SK-N-SH (cell line): ENCODE measurements at regions not wholly inside any gene's neighbourhood (a gene's known extent, or its start where the extent isn't known, plus 50 kb on each side); places are given as distances from the start of the nearest gene placed in this dataset.

ENCODE experiments used
- CTCF ChIA-PET: fragments of 300-600, 350-600 bp; formaldehyde crosslinking; extraction: SDS; loops from one replicate; lab custom pipeline; 2021; lab: Yijun Ruan, JAX
- POLR2A ChIA-PET: fragments of 350-600 bp; sonication (Branson Sonifier 250); formaldehyde crosslinking; extraction: SDS; loops from one replicate; lab custom pipeline; 2020; ENCODE audit warnings: antibody characterized with exemption, inconsistent platforms; lab: Yijun Ruan, JAX
- DNase-seq: peaks from one replicate; pipeline ENCODE4 v3.0.0; 2012
- H2AFZ ChIP-seq: fragments of 200-600 bp; sonication (generic); 2 replicates; pipeline ENCODE4 v1.8.1; 2016; ENCODE audit warnings: antibody characterized with exemption, mild to moderate bottlenecking, low read depth
- H3F3A ChIP-seq: fragments of 200-600 bp; sonication (generic); replicated peaks from 2 replicates; pipeline ENCODE3; 2016; ENCODE audit warnings: antibody characterized with exemption, mild to moderate bottlenecking; ENCODE audit not compliant: insufficient read depth
- H3K27ac ChIP-seq, 2 experiments: fragments of 200-500 bp in 1 of 2; fragments of 200-600 bp in 1 of 2; sonication (Bioruptor generic) in 1 of 2; sonication (generic), shearing (Covaris generic) in 1 of 2; 2 replicates each; pipeline versions ENCODE4 v1.5.1 to v1.6.1; 2014 to 2016; ENCODE audit warnings: low read depth in 2 of 2, inconsistent platforms in 1 of 2, low read length in 1 of 2, mild to moderate bottlenecking in 1 of 2, mixed read lengths in 1 of 2
- H3K27me3 ChIP-seq: fragments of 200-600 bp; sonication (generic), shearing (Covaris generic); 2 replicates; pipeline ENCODE4 v1.6.1; 2016; ENCODE audit warnings: mixed run types; ENCODE audit not compliant: insufficient read depth
- H3K36me3 ChIP-seq, 2 experiments: fragments of 200-500 bp in 1 of 2; fragments of 200-600 bp in 1 of 2; sonication (Bioruptor generic) in 1 of 2; sonication (generic) in 1 of 2; replicated peaks in 1 of 2; 2 replicates each; pipeline versions ENCODE3 to v1.5.1; 2014 to 2016; ENCODE audit warnings: low read length in 1 of 2, mild to moderate bottlenecking in 1 of 2; ENCODE audit not compliant: insufficient read depth in 2 of 2, control insufficient read depth in 1 of 2
- H3K4me1 ChIP-seq, 2 experiments: fragments of 200-500 bp in 1 of 2; fragments of 200-600 bp in 1 of 2; sonication (Bioruptor generic) in 1 of 2; sonication (generic), shearing (Covaris generic) in 1 of 2; 2 replicates each; pipeline versions ENCODE4 v1.5.1 to v1.6.1; 2014 to 2016; ENCODE audit warnings: low read depth in 1 of 2, low read length in 1 of 2, mixed run types in 1 of 2; ENCODE audit not compliant: insufficient read depth in 2 of 2, control insufficient read depth in 1 of 2
- H3K4me2 ChIP-seq: fragments of 200-600 bp; sonication (generic), shearing (Covaris generic); 2 replicates; pipeline ENCODE4 v1.6.1; 2017; ENCODE audit warnings: mixed run types
- H3K4me3 ChIP-seq, 2 experiments: fragments of 200-500 bp in 1 of 2; fragments of 200-600 bp in 1 of 2; sonication (Bioruptor generic) in 1 of 2; sonication (generic), shearing (Covaris generic) in 1 of 2; 2 replicates each; pipeline versions ENCODE4 v1.5.1 to v1.8.1; 2014 to 2016; ENCODE audit warnings: low read depth in 2 of 2, inconsistent platforms in 1 of 2, low read length in 1 of 2, mild to moderate bottlenecking in 1 of 2, mixed read lengths in 1 of 2, moderate library complexity in 1 of 2
- H3K79me2 ChIP-seq: fragments of 200-600 bp; sonication (generic); 2 replicates; pipeline ENCODE4 v1.8.1; 2017; ENCODE audit warnings: mild to moderate bottlenecking; ENCODE audit not compliant: insufficient read depth
- H3K9ac ChIP-seq: fragments of 200-600 bp; sonication (generic); 2 replicates; pipeline ENCODE4 v1.6.1; 2017; ENCODE audit warnings: mixed run types
- H3K9me2 ChIP-seq: fragments of 200-600 bp; sonication (generic); 2 replicates; pipeline ENCODE4 v1.6.1; 2017; ENCODE audit warnings: mixed run types
- H3K9me3 ChIP-seq: fragments of 200-600 bp; sonication (generic); 2 replicates; pipeline ENCODE4 v1.6.1; 2017; ENCODE audit warnings: mixed run types, mild to moderate bottlenecking, moderate library complexity
- H4K20me1 ChIP-seq: fragments of 200-600 bp; sonication (generic); 2 replicates; pipeline ENCODE4 v1.6.1; 2017; ENCODE audit warnings: mild to moderate bottlenecking, mixed run types; ENCODE audit not compliant: insufficient read depth
- CHD2 ChIP-seq: fragments of 150-350 bp; IDR thresholded peaks from 2 replicates; pipeline ENCODE4 v1.6.1; 2018; ENCODE audit warnings: low read length; ENCODE audit not compliant: partially characterized antibody
- CTCF ChIP-seq: fragments of 200-600 bp; sonication (generic); IDR thresholded peaks from 2 replicates; pipeline ENCODE4 v1.6.1; 2017; ENCODE audit warnings: antibody characterized with exemption, mild to moderate bottlenecking, moderate library complexity
- ELF1 ChIP-seq: IDR thresholded peaks from 2 replicates; pipeline ENCODE4 v1.4.0; 2012
- EZH2phosphoT487 ChIP-seq: fragments of 200-600 bp; sonication (generic); IDR thresholded peaks from 2 replicates; pipeline ENCODE4 v1.6.1; 2017; ENCODE audit warnings: low read depth, mixed run types, mild to moderate bottlenecking, antibody characterized with exemption, moderate library complexity, borderline replicate concordance
- IRF3 ChIP-seq: fragments of 150-350 bp; IDR thresholded peaks from 2 replicates; pipeline ENCODE4 v1.6.1; 2016; ENCODE audit warnings: mild to moderate bottlenecking, low read depth, low read length
- JUND ChIP-seq: IDR thresholded peaks from 2 replicates; pipeline ENCODE4 v1.4.0; 2012
- MAX ChIP-seq: IDR thresholded peaks from 2 replicates; pipeline ENCODE4 v1.4.0; 2012; ENCODE audit warnings: low read depth
- MEF2A ChIP-seq: IDR thresholded peaks from 2 replicates; pipeline ENCODE4 v1.4.0; 2012; ENCODE audit warnings: low read depth, borderline replicate concordance
- MXI1 ChIP-seq: IDR thresholded peaks from 2 replicates; pipeline ENCODE4 v1.6.1; 2012; ENCODE audit warnings: mild to moderate bottlenecking, low read depth, low read length, improper control_type of control experiment
- NFIC ChIP-seq: IDR thresholded peaks from 2 replicates; pipeline ENCODE4 v1.4.0; 2012; ENCODE audit warnings: borderline replicate concordance
- PBX3 ChIP-seq: IDR thresholded peaks from 2 replicates; pipeline ENCODE4; 2012
- POLR2AphosphoS5 ChIP-seq: IDR thresholded peaks from 2 replicates; pipeline ENCODE4 v1.6.1; 2012; ENCODE audit warnings: low read depth, low read length
- REST ChIP-seq: IDR thresholded peaks from 2 replicates; pipeline ENCODE4 v1.6.1; 2012; ENCODE audit warnings: mild to moderate bottlenecking, low read depth, low read length, moderate library complexity
- RFX5 ChIP-seq: IDR thresholded peaks from 2 replicates; pipeline ENCODE4 v1.6.1; 2012; ENCODE audit warnings: mild to moderate bottlenecking, improper control_type of control experiment, low read length
- SIN3A ChIP-seq: IDR thresholded peaks from 2 replicates; pipeline ENCODE4 v1.6.1; 2012; ENCODE audit warnings: low read depth, mild to moderate bottlenecking, low read length, moderate library complexity, borderline replicate concordance
- TAF1 ChIP-seq: IDR thresholded peaks from 2 replicates; pipeline ENCODE4 v1.6.1; 2012; ENCODE audit warnings: low read depth, mild to moderate bottlenecking, low read length, moderate library complexity, borderline replicate concordance
- USF1 ChIP-seq: IDR thresholded peaks from 2 replicates; pipeline ENCODE4 v1.4.0; 2012; ENCODE audit warnings: low read depth, borderline replicate concordance
- USF2 ChIP-seq: fragments of 150-350 bp; IDR thresholded peaks from 2 replicates; pipeline ENCODE4 v1.6.1; 2017; ENCODE audit warnings: antibody characterized with exemption, low read length, low read depth, borderline replicate concordance
- ZBTB33 ChIP-seq: IDR thresholded peaks from 2 replicates; pipeline ENCODE4 v1.4.0; 2012; ENCODE audit warnings: low read depth, borderline replicate concordance
- WGBS: methylation state at CpG from one replicate; pipeline ENCODE4 v1.1.6; 2017; ENCODE audit warnings: low lambda C conversion rate; 5-methylcytosine and 5-hydroxymethylcytosine counted together

GRCh38 chr3:185992831-185993374 is 55.1 kb upstream of the TRA2B start:
- no peaks in the 10 kb centered on the region for H4K20me1 ChIP-seq
- no peaks in the 10 kb centered on the region for H3K79me2 ChIP-seq
- H3K9ac ChIP-seq = no peak overlapping the region
- H2AFZ ChIP-seq = no peak overlapping the region
- no peak overlapping the region for H3K27ac ChIP-seq
- no peaks in the 10 kb centered on the region for H3K9me3 ChIP-seq
- no peaks in the 10 kb centered on the region for H3K36me3 ChIP-seq
- ChIA-PET POLR2A (no interaction called here), CTCF (interaction anchor here (0.9 to 2.6 kb wide), 6 partner anchors 10 to 622 kb away, joined by 3 to 10 read pairs (median 4); no protein-coding TSS in a partner anchor)
- H3K27me3 ChIP-seq = peaks cover 7% of the 10 kb centered on the region
- H3K4me2 ChIP-seq = no peak overlapping the region
- no peaks in the 10 kb centered on the region for H3K9me2 ChIP-seq
- no peaks in the 10 kb centered on the region for H3F3A ChIP-seq
- no peak overlapping the region for H3K4me3 ChIP-seq
- TF ChIP-seq TAF1 (no peak), IRF3 (no peak), CTCF (no peak), PBX3 (no peak), JUND (no peak), CHD2 (no peak), MAX (no peak), MEF2A (no peak), USF2 (no peak), NFIC (no peak), ELF1 (no peak), USF1 (no peak), EZH2phosphoT487 (no peak), POLR2AphosphoS5 (no peak), REST (no peak), MXI1 (no peak), SIN3A (no peak), ZBTB33 (no peak), RFX5 (no peak)
- no peaks in the 10 kb centered on the region; a peak in 1 of 4 replicates for H3K4me1 ChIP-seq
- DNase-seq = no peak
- WGBS = 79% methylated on average over 9 of the region's 9 CpGs
